ENCODE measurements at regions not wholly inside any gene's neighbourhood (a gene's known extent, or its start where the extent isn't known, plus 50 kb on each side); places are given as distances from the start of the nearest gene placed in this dataset.
A peak's percentile ranks its signal among the peaks of the same experiment; 100 is the strongest.

DNA sequence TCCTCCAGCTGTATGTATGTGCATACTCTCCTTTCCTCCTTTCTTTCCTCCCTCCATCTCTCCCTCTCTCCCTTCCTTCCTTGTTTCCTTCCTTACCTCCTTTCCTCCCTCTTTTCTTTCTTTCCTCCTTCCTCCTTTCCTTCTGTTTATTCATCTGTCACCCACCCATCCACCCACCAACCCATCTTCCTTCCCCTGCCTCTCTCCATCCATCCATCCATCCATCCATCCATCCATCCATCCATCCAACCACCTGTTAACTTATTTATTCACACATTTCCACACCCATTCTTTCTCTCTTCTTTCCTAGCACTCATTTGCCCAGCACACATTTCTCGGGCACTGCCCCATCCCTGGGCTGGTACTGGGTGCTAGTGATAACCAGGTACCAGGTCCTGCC, 443.9 kb downstream of the MIAT start:
- no peaks in the 10 kb centered on the region for H3K4me1 ChIP-seq (ENCODE audit: insufficient read depth, low read length)
- no peaks in the 10 kb centered on the region for H3K79me1 ChIP-seq (ENCODE audit: insufficient read depth, low read depth, low read length, poor library complexity, severe bottlenecking)
- no peaks in the 10 kb centered on the region for H3K23me2 ChIP-seq (ENCODE audit: insufficient read length, low read depth, low read length, poor library complexity, severe bottlenecking)
- Mint-ChIP-seq H3K9me3 (no peaks in the 10 kb centered on the region; a peak in 1 of 5 replicates), H3K4me1 (peaks cover 16 to 22% of the 10 kb centered on the region in 2 experiments), H3K27ac (no peak overlapping the region), H3K36me3 (ENCODE audit: insufficient read depth in 1 of 3, low read depth in 3 of 3) (no peaks in the 10 kb centered on the region; a peak in 1 of 7 replicates), H3K4me3 (peak overlapping the region in 1 of 2 experiments; percentile 51; a peak in 1 of 5 replicates), H3K27me3 (ENCODE audit: low read depth) (peaks cover 36% of the 10 kb centered on the region)
- no peaks in the 10 kb centered on the region for H3K9me3 ChIP-seq (ENCODE audit: control insufficient read depth, low read depth, low read length)
- H2AFZ ChIP-seq (ENCODE audit: low read length): no peak overlapping the region
- H2BK15ac ChIP-seq (ENCODE audit: low read depth, low read length): no peak overlapping the region
- WGBS (ENCODE audit: extremely low coverage, insufficient read length, low lambda C conversion rate): no CpG with 5 or more reads among the region's 1 CpG
- H3K9ac ChIP-seq (ENCODE audit: extremely low read depth, insufficient read length, low read length): no peak overlapping the region
- no peak overlapping the region for H2BK20ac ChIP-seq (ENCODE audit: low read depth, low read length, poor library complexity, severe bottlenecking)
- H3K27me3 ChIP-seq (ENCODE audit: insufficient read depth, low read length): no peaks in the 10 kb centered on the region
- no peak overlapping the region for H4K5ac ChIP-seq (ENCODE audit: insufficient read length, low read depth, low read length)
- H2BK5ac ChIP-seq (ENCODE audit: insufficient read length, low read length): no peak overlapping the region
- no peak overlapping the region for H2BK12ac ChIP-seq (ENCODE audit: insufficient read length, low read depth, low read length)
- H3K4me2 ChIP-seq (ENCODE audit: insufficient read depth, insufficient read length, low read length): no peak overlapping the region
- H3K4ac ChIP-seq (ENCODE audit: low read depth, low read length): no peak overlapping the region
- H2AK5ac ChIP-seq (ENCODE audit: insufficient read length, low read length): no peak overlapping the region
- H3K18ac ChIP-seq (ENCODE audit: insufficient read length, low read depth, low read length): no peak overlapping the region
- H2BK120ac ChIP-seq (ENCODE audit: low read depth, low read length, poor library complexity, severe bottlenecking): no peak overlapping the region
- H4K8ac ChIP-seq (replicated peaks; ENCODE audit: insufficient read length, low read depth, low read length): no peak overlapping the region
- H3K27ac ChIP-seq (ENCODE audit: insufficient read length, low read depth, low read length): no peak overlapping the region
- no peak overlapping the region for H3K23ac ChIP-seq (ENCODE audit: insufficient read length, low read depth, low read length)
- TF ChIP-seq, protein P1, sequence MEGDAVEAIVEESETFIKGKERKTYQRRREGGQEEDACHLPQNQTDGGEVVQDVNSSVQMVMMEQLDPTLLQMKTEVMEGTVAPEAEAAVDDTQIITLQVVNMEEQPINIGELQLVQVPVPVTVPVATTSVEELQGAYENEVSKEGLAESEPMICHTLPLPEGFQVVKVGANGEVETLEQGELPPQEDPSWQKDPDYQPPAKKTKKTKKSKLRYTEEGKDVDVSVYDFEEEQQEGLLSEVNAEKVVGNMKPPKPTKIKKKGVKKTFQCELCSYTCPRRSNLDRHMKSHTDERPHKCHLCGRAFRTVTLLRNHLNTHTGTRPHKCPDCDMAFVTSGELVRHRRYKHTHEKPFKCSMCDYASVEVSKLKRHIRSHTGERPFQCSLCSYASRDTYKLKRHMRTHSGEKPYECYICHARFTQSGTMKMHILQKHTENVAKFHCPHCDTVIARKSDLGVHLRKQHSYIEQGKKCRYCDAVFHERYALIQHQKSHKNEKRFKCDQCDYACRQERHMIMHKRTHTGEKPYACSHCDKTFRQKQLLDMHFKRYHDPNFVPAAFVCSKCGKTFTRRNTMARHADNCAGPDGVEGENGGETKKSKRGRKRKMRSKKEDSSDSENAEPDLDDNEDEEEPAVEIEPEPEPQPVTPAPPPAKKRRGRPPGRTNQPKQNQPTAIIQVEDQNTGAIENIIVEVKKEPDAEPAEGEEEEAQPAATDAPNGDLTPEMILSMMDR (conservative IDR thresholded peaks at IDR 0.05): no peak
- no peak overlapping the region for H3K56ac ChIP-seq (ENCODE audit: insufficient read length, low read depth, low read length)
- no peak overlapping the region for H3T11ph ChIP-seq (ENCODE audit: low read length)
- H3K14ac ChIP-seq (ENCODE audit: insufficient read depth, low read length): no peak overlapping the region
- DNase-seq: no peak
- no peaks in the 10 kb centered on the region for H4K20me1 ChIP-seq (ENCODE audit: control insufficient read depth, insufficient read depth, insufficient read length)
- H3K79me2 ChIP-seq (ENCODE audit: insufficient read depth, low read length): no peaks in the 10 kb centered on the region
- no peak overlapping the region for H4K91ac ChIP-seq (ENCODE audit: insufficient read length, low read depth, low read length)
